ENCODE measurements at regions not wholly inside any gene's neighbourhood (a gene's known extent, or its start where the extent isn't known, plus 50 kb on each side); places are given as distances from the start of the nearest gene placed in this dataset.
"Not testable (repeated sequence)": the region's sequence is repeated elsewhere in the genome, so short reads cannot be mapped to it uniquely, and the experiment has no call there.

GRCh38 chrX:148080593-148080992 is 99.5 kb downstream of the FMR1NB start:
- Histone ChIP-seq H3K9ac (ENCODE audit: insufficient read depth in 1 of 2, low read length in 2 of 2) (no peak overlapping the region), H3K27me3 (ENCODE audit: control insufficient read depth in 3 of 3, insufficient read depth in 3 of 3, low read length in 2 of 3) (peaks cover 0 to 2% (median 0%) of the 10 kb centered on the region in 3 donors), H3K27ac (ENCODE audit: low read depth in 1 of 2, low read length in 1 of 2) (no peak overlapping the region), H3K9me3 (ENCODE audit: control insufficient read depth in 4 of 4, insufficient read depth in 3 of 4, low read length in 3 of 4) (no peaks in the 10 kb centered on the region), H3K36me3 (ENCODE audit: control insufficient read depth in 4 of 4, insufficient read depth in 4 of 4, low read length in 4 of 4) (no peaks in the 10 kb centered on the region), H3K4me1 (ENCODE audit: control insufficient read depth in 5 of 5, insufficient read depth in 5 of 5, low read length in 5 of 5) (no peaks in the 10 kb centered on the region), H3K4me3 (no peak overlapping the region)
- DNase-seq (no peak), ATAC-seq (ENCODE audit: insufficient read depth, low FRiP score) (no peak)
- no peak for TF ChIP-seq CTCF (IDR thresholded peaks at IDR 0.05; ENCODE audit: control extremely low read depth, extremely low read depth)
- 71 to 88% methylated on average over 2 of the region's 2 CpGs for WGBS, 2 donors

- no peak for TF ChIP-seq CTCF (IDR thresholded peaks at IDR 0.05; ENCODE audit: control extremely low read depth, extremely low read depth)
- H3K4me3 ChIP-seq = no peak overlapping the region
- no peaks in the 10 kb centered on the region for H3K4me1 ChIP-seq (ENCODE audit: control insufficient read depth in 5 of 5, insufficient read depth in 5 of 5, low read length in 5 of 5)
- WGBS, 2 donors = 8 to 47% methylated on average over 1 of the region's 1 CpG
- H3K27me3 ChIP-seq (ENCODE audit: control insufficient read depth in 3 of 3, insufficient read depth in 3 of 3, low read length in 2 of 3) = no peaks in the 10 kb centered on the region
- H3K36me3 ChIP-seq (ENCODE audit: control insufficient read depth in 4 of 4, insufficient read depth in 4 of 4, low read length in 4 of 4) = no peaks in the 10 kb centered on the region
- peak in 2 of 3 donors; percentile 27 to 49 for DNase-seq
- ATAC-seq (ENCODE audit: insufficient read depth, low FRiP score) = no peak
- H3K27ac ChIP-seq (ENCODE audit: low read depth in 1 of 2, low read length in 1 of 2) = no peak overlapping the region
- no peaks in the 10 kb centered on the region for H3K9me3 ChIP-seq (ENCODE audit: control insufficient read depth in 4 of 4, insufficient read depth in 3 of 4, low read length in 3 of 4)
- no peak overlapping the region for H3K9ac ChIP-seq (ENCODE audit: insufficient read depth in 1 of 2, low read length in 2 of 2)
Observed at GRCh38 chrX:148084611-148085010, 103.5 kb downstream of the FMR1NB start.

GRCh38 chrX:148120151-148120550 is 139.0 kb downstream of the FMR1NB start:
- Histone ChIP-seq H3K27me3 (ENCODE audit: control insufficient read depth in 3 of 3, insufficient read depth in 3 of 3, low read length in 2 of 3) (no peaks in the 10 kb centered on the region), H3K36me3 (ENCODE audit: control insufficient read depth in 4 of 4, insufficient read depth in 4 of 4, low read length in 4 of 4) (no peaks in the 10 kb centered on the region), H3K9me3 (ENCODE audit: control insufficient read depth in 4 of 4, insufficient read depth in 3 of 4, low read length in 3 of 4) (peaks cover 0 to 5% (median under 1%) of the 10 kb centered on the region in 4 donors), H3K9ac (ENCODE audit: insufficient read depth in 1 of 2, low read length in 2 of 2) (no peak overlapping the region), H3K27ac (ENCODE audit: low read depth in 1 of 2, low read length in 1 of 2) (no peak overlapping the region), H3K4me1 (ENCODE audit: control insufficient read depth in 5 of 5, insufficient read depth in 5 of 5, low read length in 5 of 5) (no peaks in the 10 kb centered on the region), H3K4me3 (no peak overlapping the region)
- DNase-seq (no peak), ATAC-seq (ENCODE audit: insufficient read depth, low FRiP score) (no peak)
- 66 to 93% methylated on average over 3 of the region's 3 CpGs for WGBS, 2 donors
- no peak for TF ChIP-seq CTCF (IDR thresholded peaks at IDR 0.05; ENCODE audit: control extremely low read depth, extremely low read depth)

GRCh38 chrX:148120999-148121623 is 140.0 kb downstream of the FMR1NB start:
- DNase-seq = no peak
- Histone ChIP-seq H3K27ac (ENCODE audit: low read depth in 1 of 2, low read length in 1 of 2) (no peak overlapping the region), H3K9ac (ENCODE audit: insufficient read depth in 1 of 2, low read length in 2 of 2) (no peak overlapping the region), H3K27me3 (ENCODE audit: control insufficient read depth in 3 of 3, insufficient read depth in 3 of 3, low read length in 2 of 3) (no peaks in the 10 kb centered on the region), H3K36me3 (ENCODE audit: control insufficient read depth in 4 of 4, insufficient read depth in 4 of 4, low read length in 4 of 4) (no peaks in the 10 kb centered on the region), H3K4me1 (ENCODE audit: control insufficient read depth in 5 of 5, insufficient read depth in 5 of 5, low read length in 5 of 5) (no peaks in the 10 kb centered on the region), H3K9me3 (ENCODE audit: control insufficient read depth in 4 of 4, insufficient read depth in 3 of 4, low read length in 3 of 4) (peaks cover 0 to 5% (median under 1%) of the 10 kb centered on the region in 4 donors), H3K4me3 (no peak overlapping the region)
- ATAC-seq (ENCODE audit: insufficient read depth, low FRiP score) = no peak
- TF ChIP-seq CTCF (IDR thresholded peaks at IDR 0.05; ENCODE audit: control extremely low read depth, extremely low read depth) = no peak
- WGBS, 2 donors = 58 to 65% methylated on average over 3 of the region's 3 CpGs

- 71 to 87% methylated on average over 30 to 35 of the region's 35 CpGs for WGBS, 2 donors
- not testable (repeated sequence) for H3K9me3 ChIP-seq (ENCODE audit: control insufficient read depth in 4 of 4, insufficient read depth in 3 of 4, low read length in 3 of 4); H3K4me1 ChIP-seq (ENCODE audit: control insufficient read depth in 5 of 5, insufficient read depth in 5 of 5, low read length in 5 of 5); ATAC-seq (ENCODE audit: insufficient read depth, low FRiP score); H3K4me3 ChIP-seq; H3K27me3 ChIP-seq (ENCODE audit: control insufficient read depth in 3 of 3, insufficient read depth in 3 of 3, low read length in 2 of 3); H3K9ac ChIP-seq (ENCODE audit: insufficient read depth in 1 of 2, low read length in 2 of 2); H3K27ac ChIP-seq (ENCODE audit: low read depth in 1 of 2, low read length in 1 of 2); H3K36me3 ChIP-seq (ENCODE audit: control insufficient read depth in 4 of 4, insufficient read depth in 4 of 4, low read length in 4 of 4); DNase-seq
Observed at GRCh38 chrX:148128872-148129505, 147.9 kb downstream of the FMR1NB start.
